Astrocyte of the spinal cord (primary cell): ENCODE measurements at regions not wholly inside any gene's neighbourhood (a gene's known extent, or its start where the extent isn't known, plus 50 kb on each side); places are given as distances from the start of the nearest gene placed in this dataset.
"Not testable (repeated sequence)": the region's sequence is repeated elsewhere in the genome, so short reads cannot be mapped to it uniquely, and the experiment has no call there.

Source experiments
- DNase-seq: peaks from one replicate; pipeline ENCODE4 v3.0.0; 2011; ENCODE audit warnings: low read depth, low spot score
- H3K4me3 ChIP-seq: 2 replicates; pipeline ENCODE4 v1.5.1; 2011; ENCODE audit warnings: low read depth, mild to moderate bottlenecking, low read length, moderate library complexity
- CTCF ChIP-seq: IDR thresholded peaks from 2 replicates; pipeline ENCODE4 v1.5.1; 2012; ENCODE audit warnings: low read depth, mild to moderate bottlenecking, low read length, inconsistent platforms
- in situ Hi-C: cut with HindIII; loops from 2 replicates; pipeline ENCODE4 v1.10.0; 2017; ENCODE audit warnings: low sequenced_read_pairs

GRCh38 chr10:37552881-37553280, 304.5 kb downstream of the ZNF248 start:
- no peak for TF ChIP-seq CTCF
- in situ Hi-C loops: no loop called here
- no peak overlapping the region for H3K4me3 ChIP-seq
- no peak for DNase-seq

- DNase-seq: no peak
- no peak for TF ChIP-seq CTCF
- in situ Hi-C loops: no loop called here
- no peak overlapping the region for H3K4me3 ChIP-seq
These were observed 308.4 kb downstream of the ZNF248 start for GRCh38 chr10:37549054-37549453.

- no peak for TF ChIP-seq CTCF
- in situ Hi-C loops: no loop called here
- DNase-seq: no peak
- no peak overlapping the region for H3K4me3 ChIP-seq
These were observed 321.8 kb downstream of the ZNF248 start for GRCh38 chr10:37535459-37536246.

GRCh38 chr10:37534166-37534565, 323.2 kb downstream of the ZNF248 start:
- no peak for TF ChIP-seq CTCF
- H3K4me3 ChIP-seq: no peak overlapping the region
- in situ Hi-C loops: no loop called here
- no peak for DNase-seq

GRCh38 chr10:37525410-37525809, 332.0 kb downstream of the ZNF248 start:
- DNase-seq, H3K4me3 ChIP-seq, in situ Hi-C loops: not testable (repeated sequence)

- H3K4me3 ChIP-seq: no peak overlapping the region
- no peak for TF ChIP-seq CTCF
- DNase-seq: no peak
- in situ Hi-C loops: no loop called here
These were observed 336.9 kb downstream of the ZNF248 start for GRCh38 chr10:37520488-37520887.

GRCh38 chr10:37510520-37510919, 346.9 kb downstream of the ZNF248 start:
- in situ Hi-C loops, DNase-seq, H3K4me3 ChIP-seq: not testable (repeated sequence)

GRCh38 chr10:37496061-37496460, 361.3 kb downstream of the ZNF248 start:
- in situ Hi-C loops: no loop called here
- H3K4me3 ChIP-seq: no peak overlapping the region
- no peak for DNase-seq
- no peak for TF ChIP-seq CTCF
